ENCODE measurements at regions not wholly inside any gene's neighbourhood (a gene's known extent, or its start where the extent isn't known, plus 50 kb on each side); places are given as distances from the start of the nearest gene placed in this dataset.

GRCh38 chr15:68487087-68487843 is 55.3 kb upstream of the ITGA11 start:
- no peak for TF ChIP-seq CTCF (conservative IDR thresholded peaks at IDR 0.05 in 1 of 2, IDR thresholded peaks at IDR 0.05 in 1 of 2; ENCODE audit: extremely low read depth in 1 of 2, insufficient read depth in 1 of 2, low read depth in 1 of 2, low read length in 2 of 2)
- TF ChIP-seq EZH2 (IDR thresholded peaks at IDR 0.05; ENCODE audit: borderline replicate concordance, low read length): no peak
